NCI-H146 (cell line): ENCODE measurements at regions not wholly inside any gene's neighbourhood (a gene's known extent, or its start where the extent isn't known, plus 50 kb on each side); places are given as distances from the start of the nearest gene placed in this dataset.
A peak's percentile ranks its signal among the peaks of the same experiment; 100 is the strongest.

Experiments
- DNase-seq: peaks from one replicate; lab custom pipeline; 2025; lab: John Stamatoyannopoulos, UW

GRCh38 chr15:39482459-39482858 is 98.4 kb upstream of the THBS1 start:
- no peak for DNase-seq

- DNase-seq, result no peak
These were observed 94.0 kb upstream of the THBS1 start for GRCh38 chr15:39486621-39487457.

- DNase-seq, result no peak
These were observed 93.5 kb upstream of the THBS1 start for GRCh38 chr15:39487458-39487735.

DNA sequence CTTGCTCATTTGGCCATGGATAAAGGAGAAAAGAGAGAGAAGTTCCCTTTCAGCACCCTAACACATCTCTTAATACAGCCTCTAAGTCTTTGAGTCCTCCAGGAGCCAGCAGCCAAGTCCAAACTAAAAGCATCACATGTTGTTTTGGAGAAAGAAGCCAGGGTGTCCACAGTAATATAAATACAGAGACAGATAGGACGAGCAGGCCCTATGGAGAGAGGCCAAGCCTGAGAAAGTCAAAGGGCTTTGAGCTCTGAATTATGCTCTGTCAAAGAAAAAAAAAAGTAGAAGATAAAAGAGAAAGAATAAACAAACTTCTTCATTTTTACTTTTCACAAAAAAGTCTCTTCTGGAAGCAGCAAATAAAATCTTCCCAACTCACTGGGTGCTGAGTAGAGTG is 92.4 kb upstream of the THBS1 start:
- DNase-seq, result no peak

DNA sequence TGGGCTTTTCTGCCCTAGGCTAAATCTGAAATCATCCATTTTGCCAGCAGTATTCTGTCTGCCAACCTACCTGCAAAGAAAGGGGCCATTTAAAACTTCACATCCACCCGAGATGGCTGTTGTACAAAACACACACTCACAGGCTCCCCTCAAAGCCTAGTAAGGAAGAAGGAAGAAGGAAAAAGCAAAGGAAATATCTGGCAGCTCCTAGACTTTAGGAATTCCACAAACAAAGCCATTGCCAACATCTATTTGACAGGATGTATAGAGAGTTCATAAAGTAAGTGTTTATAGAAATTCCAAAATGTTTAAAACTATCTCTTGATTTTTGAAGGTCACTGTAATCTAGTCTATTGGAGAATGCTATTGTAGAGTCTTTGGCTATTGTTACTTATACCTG is 91.9 kb upstream of the THBS1 start:
- DNase-seq, result no peak

DNA sequence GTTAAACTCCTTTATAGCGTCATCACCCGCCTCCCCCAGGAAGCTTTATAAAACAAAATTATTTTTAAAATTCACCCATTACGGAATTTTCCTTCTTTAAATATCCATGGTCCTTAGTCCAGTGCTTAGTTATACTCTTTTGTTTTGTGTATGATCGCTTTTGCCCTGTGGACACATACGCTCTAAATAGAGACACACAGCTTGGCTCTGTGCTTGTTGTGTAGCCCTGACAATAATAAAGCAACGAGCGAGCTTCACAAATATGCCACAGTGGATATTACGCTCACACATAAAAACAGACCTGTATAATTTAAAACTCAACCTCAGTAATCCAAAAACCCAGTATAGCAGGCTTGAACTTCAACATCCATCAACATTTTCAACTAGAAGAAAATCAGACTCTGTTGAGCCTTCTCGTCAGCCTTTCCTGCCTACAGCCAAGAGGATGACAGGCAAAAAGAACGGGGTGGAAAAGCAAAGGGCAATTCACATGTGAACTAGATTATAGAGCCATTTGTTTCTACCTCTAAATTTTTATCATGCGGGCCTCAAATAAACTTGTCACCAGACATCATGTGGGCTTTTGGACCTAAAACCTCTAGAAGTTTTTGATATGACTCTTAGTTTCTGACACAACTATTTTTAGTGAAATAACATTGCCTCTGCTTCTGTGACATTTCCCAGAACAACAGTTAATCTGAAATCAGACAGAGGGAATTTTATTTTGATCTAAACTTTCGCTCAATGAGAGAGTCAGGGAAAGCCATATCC is 89.6 kb upstream of the THBS1 start:
- no peak for DNase-seq

GRCh38 chr15:39491886-39492490 is 88.9 kb upstream of the THBS1 start:
- no peak for DNase-seq

GRCh38 chr15:39493424-39494067 is 87.3 kb upstream of the THBS1 start:
- DNase-seq, result no peak

DNA sequence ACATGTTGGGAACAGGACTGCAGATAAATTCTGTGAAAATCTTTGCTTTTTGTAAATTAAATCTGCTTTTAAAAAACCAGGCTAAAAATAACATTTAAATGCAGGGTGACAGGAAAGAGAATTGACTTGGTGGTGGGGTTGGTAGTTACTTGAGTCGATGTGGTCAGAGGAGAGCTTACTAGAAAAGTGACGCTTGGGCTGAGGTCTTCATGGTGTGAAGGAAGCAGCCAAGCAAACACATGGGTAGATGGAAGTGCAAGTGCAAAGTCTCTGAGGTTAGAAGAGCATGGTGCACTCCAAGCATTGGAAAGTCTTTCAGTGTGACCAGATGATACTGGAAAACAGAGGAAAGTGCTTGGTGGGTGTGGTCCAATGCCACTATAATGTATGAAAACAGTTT is 86.4 kb upstream of the THBS1 start:
- DNase-seq, result no peak

GRCh38 chr15:39495871-39496840 is 84.7 kb upstream of the THBS1 start:
- no peak for DNase-seq

DNA sequence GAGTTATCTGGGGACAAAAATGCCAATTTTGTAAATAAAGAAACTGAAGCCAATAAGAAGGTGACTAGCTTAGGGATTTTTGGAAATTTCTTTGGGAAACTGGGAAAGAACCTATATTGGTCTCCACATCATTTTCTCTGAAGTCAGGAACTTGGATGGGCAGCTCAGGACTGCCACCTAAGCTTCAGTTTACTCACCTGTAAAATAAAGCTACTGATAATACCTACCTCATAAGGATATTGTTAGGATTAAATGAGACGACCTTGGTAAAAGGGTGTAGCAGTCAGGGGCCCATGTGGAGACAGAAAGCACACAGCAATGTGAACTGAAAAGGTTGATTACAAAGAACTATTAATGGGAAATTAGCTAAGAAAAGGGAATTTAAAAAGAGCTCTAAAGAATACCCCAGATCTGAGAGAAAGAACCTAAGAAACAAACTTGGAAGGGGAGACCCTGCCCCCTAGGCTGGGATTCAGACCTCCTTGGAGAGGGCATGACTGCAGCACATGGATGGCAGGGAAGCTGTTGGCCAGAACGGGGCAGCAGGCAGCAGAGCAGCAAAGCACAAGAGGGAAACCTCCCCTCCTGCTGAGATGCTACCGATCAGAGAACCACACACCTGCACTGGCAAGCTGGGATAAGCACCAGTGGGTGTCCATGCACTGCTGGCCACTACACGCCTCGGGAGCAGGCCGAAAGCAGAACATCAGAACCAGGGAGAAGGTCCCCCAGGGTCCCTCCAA is 83.7 kb upstream of the THBS1 start:
- peak; percentile 14 for DNase-seq

- no peak for DNase-seq
These were observed 82.9 kb upstream of the THBS1 start for GRCh38 chr15:39497759-39498565.

DNA sequence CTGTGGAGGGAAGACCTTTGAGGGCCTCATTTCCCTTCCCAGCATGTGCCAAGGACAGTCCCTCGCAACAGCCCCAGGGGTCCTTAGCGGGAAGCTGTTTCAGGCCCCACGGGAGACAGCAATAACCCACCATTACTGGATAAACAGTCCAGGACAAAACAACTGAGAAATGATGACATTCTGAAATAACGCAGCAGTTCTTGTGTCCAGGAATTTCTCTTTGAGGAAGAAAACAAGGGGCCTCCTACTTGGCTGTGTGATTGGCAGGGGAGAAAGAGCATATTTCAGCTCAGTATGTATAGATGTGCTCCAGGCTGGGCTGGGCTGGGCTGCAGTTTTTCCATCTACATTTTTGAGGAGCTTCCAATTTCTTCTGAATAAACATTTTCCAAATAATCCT is 82.2 kb upstream of the THBS1 start:
- DNase-seq, result no peak

DNA sequence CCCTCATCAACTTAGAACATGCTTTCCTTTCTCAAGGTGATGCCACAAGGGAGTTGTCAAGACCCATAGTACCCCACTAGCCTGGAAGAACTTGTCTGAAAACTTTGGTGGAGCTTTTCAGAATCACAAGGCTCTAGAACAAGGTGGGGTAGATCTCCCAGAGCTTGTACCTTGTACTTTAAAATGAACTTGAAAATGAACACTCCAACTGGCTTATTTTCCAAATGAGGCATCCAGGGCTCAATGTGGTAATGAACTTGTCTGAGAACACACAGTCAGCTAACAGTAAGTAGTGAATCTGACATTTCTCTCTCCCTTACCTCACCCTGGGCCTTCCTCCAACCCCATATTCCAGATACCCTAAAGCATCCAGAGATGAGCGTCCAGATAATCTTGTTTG is 81.8 kb upstream of the THBS1 start:
- DNase-seq, result no peak

DNA sequence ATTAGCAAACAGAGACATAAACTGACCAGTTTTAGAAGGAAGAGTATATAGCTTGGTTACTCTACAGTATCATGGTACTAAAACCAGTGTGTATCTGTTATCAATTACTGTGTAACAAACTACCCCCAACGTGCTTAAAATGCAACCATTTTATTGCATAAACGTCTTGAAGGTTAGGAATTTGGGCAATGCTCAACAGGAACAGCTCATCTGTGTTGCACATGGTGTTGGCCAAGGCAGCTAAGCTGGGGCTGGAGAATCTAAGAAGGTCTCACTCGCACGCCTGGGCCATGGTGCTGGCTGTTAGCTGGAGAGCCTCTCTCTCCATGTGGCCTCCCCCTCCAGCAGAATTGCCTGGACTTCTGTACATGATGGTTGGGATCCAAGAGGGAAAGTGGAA is 81.2 kb upstream of the THBS1 start:
- DNase-seq, result no peak

- no peak for DNase-seq
These were observed 79.4 kb upstream of the THBS1 start for GRCh38 chr15:39501366-39502081.

- DNase-seq, result no peak
These were observed 78.8 kb upstream of the THBS1 start for GRCh38 chr15:39502082-39502447.

DNA sequence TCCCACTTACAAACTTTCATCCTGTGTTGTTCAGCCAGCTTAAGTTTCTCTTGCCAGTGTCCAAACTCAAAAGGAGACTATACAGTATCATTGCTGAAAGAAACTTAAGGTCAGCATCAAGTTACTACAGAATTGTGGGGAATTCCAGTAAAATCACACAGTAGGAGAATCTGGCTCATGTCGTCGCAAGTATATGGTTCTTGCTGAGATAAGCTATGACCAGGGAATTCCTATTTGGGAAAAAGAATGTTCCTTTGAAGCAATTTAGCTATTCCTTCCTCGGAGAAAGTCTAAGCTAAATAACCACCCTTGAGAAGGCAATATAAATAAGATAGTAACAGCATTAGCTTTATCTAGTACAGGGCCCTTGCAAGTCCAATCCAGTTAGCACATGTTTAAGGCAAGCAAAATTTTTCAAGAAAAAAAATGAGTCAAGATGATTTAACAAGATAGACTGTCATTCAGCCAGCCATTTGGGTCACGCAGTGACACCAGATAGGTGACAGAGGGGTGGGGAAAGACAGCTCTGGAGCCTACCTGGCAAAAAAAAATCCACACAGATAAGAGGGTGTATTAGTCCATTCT is 78.2 kb upstream of the THBS1 start:
- DNase-seq, result no peak

- no peak for DNase-seq
These were observed 77.4 kb upstream of the THBS1 start for GRCh38 chr15:39503526-39503925.
